Stimulated activated CD8-positive, alpha-beta memory T cell treated with anti-CD3 and anti-CD28 coated beads, Interleukin-4, amount 100 ng/mL, for 48 hours (primary cell): ENCODE measurements at regions not wholly inside any gene's neighbourhood (a gene's known extent, or its start where the extent isn't known, plus 50 kb on each side); places are given as distances from the start of the nearest gene placed in this dataset.

Source experiments
- DNase-seq: peaks from one replicate; pipeline ENCODE4 v3.0.0-alpha.2; 2020

DNA sequence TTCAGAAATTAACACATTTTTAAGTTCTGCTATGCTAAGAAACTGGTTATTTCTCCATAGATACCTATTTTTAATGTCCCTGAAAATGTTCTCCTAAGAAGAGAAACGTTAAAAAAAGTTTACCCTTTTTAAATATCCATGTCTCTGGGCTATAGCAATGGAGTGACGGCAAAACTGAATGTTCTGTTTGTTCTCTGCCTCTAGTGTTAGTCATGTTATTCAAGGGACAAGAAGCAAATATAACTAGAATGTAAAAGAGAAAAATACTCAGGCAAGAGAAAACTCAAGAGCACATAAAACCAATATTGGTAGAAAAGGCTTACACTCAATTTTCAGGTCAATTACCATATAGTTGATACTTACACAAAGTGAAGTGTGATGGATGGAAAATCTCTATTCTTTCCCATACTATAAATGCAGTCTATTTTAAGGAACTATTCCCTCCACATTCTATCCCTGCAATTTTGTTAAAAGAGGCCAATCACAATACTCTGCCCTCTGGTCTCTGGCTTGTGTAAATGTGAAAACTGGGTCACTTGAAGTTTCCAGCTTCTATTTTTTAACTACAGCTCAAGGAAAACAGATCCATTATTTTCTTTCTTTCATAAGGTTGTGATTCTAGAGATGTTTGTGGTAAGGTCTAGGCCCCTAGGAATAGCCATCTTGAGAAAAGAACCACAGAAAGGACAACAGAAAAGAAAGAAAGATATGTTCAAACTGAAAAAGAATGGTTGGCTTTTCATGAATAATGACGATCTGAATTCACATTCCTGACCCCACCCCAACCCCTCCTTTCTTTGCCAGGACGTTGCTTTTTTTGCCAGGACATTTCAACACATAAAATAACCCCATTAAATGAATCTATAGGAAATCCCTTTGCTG lies 200.3 kb upstream of the FAM83B start:
- no peak for DNase-seq

DNA sequence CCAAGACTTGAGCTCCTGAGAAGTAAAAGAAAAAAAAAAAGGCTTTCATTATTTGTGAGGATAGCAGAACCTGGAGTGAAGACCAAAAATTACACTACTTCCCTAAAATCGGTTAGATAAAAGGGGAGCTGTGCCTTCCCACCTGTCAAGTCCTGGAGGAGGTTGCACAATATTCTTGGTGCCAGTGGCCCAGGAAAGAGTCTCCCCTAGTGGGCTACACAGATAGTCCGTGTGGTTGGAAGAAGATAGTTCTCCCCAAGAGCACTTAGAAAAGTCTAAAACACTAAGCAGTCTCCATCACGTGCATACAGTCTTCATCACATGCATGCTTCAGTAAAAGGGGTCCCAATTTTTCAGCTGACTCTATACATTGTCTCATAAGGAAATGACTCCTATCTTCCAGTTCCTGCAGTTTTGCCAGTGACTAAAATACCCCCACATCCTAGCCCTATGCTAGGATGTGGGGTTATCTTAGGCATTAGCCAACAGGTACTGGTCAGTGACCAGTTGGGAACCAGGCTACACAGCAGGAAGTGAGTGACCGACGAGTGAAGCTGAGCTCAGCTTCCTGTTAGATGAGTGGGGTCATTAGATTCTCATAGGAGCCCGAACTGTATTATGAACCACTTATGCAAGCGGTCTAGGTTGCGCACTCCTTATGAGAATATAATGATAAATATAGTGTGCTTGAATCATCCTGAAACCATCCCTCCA lies 199.5 kb upstream of the FAM83B start:
- DNase-seq: no peak

GRCh38 chr6:54654381-54654780 lies 192.2 kb upstream of the FAM83B start:
- no peak for DNase-seq

- DNase-seq: no peak
Measured at GRCh38 chr6:54655162-54655561, 191.4 kb upstream of the FAM83B start.

DNA sequence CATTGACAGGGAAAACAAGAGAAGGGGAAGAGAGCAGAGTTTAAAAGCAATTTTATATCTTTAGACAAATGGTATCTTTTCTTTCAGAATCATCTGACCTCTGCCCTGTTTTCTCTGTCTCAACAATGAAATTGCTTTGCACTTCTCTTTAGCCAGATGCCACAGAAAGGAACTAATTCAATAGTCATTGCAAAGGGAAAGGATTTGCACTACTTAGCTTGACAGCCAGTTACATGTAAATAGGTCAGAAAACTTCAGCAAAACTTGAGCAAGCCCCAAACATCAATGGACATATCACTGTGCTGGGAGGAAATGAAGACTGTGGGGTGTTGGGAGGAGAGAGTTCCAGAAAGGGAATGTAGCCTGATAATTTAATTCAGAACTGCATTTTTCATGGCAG lies 181.3 kb upstream of the FAM83B start:
- DNase-seq: no peak

DNA sequence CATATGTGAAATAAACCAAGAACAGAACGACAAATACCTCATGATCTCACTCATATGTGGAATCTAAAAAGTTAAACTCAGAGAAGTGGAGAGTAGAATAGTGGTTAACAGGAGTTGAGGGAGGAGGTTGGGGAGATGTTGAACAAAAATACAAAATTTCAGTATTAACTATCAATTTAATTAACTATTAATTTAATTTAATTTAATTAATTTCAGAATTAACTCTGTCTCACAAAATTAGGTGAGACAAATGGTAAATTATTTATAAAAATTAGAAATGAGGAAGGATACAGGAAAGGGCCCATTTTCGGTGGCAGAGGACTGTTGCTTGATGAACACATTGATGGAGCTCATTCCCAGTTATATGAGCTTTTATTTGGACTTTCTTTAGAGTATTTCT lies 166.0 kb upstream of the FAM83B start:
- DNase-seq: no peak

DNA sequence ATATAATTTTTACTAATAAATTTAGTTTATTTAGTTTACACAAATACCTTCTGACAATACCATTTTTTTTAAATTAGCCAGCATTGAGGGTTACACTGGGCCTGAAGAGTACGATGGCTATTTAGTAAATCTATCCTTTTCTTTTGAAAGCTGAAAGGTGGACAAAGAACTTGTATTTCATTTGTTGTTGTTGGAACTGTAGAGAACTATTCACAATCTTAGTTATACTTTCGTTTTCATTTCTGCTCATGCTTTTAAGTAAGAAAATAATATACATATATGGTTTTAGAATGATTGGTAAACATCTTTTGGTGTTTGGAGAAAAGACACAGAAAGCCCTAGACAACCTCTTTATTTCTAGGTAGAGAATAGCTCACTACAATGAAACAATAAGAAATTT lies 165.3 kb upstream of the FAM83B start:
- no peak for DNase-seq

DNA sequence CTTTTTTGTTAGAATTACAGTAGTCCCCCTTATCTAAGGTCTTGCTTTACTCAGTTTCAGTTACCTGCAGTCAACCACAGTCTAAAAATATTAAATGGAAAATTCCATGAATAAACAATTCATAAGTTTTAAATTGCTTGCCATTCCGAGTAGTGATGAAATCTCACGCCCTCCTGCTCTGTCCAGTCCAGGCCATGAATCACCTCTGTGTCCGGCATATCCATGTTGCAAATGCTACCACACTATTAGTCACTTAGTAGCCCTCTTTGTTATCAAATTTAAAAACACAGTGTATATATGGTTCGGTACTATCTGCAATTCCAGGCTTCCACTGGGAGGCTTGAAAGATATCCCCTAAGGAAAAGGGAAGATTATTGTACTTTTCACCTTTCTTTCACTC lies 164.6 kb upstream of the FAM83B start:
- no peak for DNase-seq

DNA sequence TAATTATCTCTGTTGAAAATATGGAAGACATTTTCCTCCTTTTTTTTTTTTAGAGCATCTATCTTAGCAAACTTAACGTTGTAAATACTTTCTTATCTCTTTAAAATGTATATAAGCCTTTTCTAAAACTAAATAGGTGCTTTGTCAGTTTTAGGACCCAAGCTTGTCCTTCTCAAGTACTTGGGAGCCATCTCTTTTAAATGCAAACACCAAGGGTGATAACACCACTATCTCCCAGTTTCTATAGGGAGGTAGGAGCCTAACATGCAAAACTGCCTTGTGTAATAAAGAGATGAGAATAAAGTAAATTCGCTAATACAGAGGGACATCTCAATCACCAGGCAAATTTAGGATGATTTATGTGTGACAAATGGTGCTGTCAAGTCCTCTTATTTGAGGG lies 157.0 kb upstream of the FAM83B start:
- DNase-seq: no peak

DNA sequence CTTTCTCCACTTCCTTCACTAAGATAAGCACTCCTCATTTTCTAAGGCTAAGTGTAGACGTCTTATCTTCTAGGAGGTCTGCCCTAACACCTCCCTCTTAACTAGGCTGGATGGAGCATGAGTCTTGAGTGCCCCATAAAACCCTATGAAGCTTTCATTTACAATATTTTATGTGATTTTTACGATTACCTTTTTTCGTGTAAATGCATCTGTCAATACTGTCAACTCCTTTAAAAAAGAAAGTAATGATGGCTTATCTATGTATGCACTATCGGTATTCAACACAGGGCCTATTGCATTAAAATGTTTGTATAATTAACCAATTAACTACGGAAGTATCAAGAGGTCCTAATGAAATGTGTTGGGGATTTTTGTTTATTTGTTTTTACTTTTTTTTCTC lies 156.0 kb upstream of the FAM83B start:
- no peak for DNase-seq

DNA sequence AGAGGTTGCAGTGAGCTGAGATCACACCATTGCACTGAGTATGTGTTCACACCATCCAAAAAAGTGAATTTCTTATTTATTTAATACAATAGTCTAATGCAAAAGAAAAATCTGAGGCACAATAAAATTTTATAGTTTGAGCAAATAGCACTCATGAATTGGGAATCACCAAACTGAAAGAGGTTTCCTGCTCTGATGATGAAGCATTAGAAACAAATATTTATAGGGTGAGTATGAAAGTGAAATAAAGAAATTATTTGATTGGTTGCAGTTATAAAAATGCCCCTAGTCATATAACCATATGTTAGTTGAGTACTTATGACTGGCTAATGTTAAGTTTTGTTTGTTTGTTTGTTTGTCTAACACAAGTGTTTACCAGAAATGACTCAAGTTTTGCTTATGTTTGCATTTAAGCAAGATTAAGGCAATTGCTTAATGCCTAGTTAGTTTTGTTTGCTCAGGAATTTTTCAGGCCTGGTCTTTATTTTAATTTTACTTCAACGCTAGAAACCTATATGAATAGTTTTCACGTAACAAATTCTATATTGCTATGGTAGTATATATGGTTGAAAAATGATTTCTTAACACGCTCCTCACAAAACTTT lies 151.5 kb upstream of the FAM83B start:
- DNase-seq: no peak

DNA sequence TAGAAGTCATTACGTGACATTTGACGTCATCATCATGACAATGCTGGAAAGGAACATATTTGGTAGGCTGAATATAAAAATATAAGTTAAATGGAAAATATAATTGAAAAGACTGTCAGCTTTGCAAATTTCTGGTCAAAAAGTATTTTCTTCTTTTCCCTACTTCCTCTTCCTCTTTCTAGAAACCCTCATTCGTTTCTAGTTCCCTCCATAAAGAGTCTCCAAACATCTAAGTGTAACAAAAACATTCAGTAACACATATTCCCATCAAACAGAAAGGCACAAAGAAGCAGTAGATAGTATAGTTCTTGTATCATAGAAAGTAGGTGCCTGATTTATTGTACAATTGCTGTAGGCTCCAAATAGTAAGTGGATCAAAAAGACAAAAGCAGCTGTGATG lies 150.8 kb upstream of the FAM83B start:
- no peak for DNase-seq

GRCh38 chr6:54697424-54697823 lies 149.1 kb upstream of the FAM83B start:
- no peak for DNase-seq

DNA sequence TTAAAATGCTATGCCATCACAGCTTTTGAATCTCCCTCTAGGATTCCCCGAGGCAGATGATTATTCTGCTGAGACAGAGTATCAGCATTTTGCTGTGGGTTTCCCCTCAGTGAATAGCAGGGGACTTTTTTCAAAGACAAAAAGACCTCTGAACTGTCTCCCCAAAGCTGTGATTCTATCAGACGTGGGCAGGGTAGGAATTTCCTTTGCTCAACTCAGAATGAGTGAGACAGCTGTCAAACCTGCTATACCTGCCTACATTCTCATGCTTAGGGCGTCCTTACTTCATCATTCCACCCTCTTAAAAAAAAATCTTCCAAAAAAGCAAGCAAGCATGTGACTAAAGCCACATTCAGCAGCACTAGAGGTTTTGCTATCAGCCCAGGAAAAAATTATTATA lies 147.6 kb upstream of the FAM83B start:
- DNase-seq: no peak

DNA sequence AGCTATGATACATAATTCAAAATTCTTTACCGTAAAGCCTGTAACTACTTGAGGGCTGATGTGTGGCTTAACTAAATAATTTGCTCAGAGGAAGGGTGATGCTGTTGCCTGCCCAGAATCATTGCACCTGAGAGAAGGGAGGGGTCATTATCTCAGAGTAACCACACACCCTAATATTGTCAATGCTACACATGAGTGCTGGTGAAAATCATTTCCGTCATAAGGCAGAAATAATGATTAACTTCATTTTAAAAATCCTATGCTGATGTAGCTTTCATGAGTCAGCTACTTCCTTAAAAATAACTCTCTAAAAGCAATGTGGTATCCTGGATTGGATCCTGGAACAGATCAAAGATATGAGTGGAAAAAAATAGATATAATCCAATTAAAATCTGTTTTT lies 146.4 kb upstream of the FAM83B start:
- DNase-seq: no peak

DNA sequence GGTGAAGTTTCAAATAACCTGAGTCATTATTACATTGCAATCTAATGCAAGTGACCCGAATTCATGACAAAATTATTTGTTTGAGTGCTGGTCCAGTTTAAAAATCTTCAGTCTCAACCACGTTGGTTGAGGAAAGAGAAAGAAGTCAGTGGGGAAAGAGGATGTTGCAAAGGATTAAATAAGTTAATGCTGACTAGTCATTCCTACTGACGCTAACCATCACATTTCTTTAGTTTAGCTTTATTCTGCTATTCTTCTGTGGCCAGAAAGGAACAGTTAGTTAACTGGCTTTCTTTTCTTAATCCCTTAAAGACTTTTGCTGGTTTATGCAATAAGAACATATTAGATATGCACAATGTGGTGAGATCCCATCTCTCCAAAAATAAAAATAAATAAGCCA lies 143.8 kb upstream of the FAM83B start:
- no peak for DNase-seq

DNA sequence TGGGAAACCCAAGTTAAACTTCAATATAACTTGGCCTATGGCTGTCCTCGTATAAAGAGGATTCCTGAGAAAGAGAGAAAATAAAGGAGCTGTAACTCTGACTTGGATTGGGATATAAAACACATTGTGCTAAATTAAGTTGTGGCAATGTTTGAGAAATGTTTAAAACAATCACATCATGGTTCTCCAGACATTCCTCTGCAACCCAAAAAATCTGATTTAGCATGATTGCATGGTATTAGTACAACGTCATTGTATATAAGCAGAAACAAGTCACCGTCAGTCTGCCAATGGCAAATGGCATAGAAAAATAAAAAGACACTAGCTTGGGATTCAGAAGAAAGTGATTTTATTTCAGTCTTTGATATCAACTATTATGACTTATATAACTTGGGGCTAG lies 140.2 kb upstream of the FAM83B start:
- DNase-seq: no peak

DNA sequence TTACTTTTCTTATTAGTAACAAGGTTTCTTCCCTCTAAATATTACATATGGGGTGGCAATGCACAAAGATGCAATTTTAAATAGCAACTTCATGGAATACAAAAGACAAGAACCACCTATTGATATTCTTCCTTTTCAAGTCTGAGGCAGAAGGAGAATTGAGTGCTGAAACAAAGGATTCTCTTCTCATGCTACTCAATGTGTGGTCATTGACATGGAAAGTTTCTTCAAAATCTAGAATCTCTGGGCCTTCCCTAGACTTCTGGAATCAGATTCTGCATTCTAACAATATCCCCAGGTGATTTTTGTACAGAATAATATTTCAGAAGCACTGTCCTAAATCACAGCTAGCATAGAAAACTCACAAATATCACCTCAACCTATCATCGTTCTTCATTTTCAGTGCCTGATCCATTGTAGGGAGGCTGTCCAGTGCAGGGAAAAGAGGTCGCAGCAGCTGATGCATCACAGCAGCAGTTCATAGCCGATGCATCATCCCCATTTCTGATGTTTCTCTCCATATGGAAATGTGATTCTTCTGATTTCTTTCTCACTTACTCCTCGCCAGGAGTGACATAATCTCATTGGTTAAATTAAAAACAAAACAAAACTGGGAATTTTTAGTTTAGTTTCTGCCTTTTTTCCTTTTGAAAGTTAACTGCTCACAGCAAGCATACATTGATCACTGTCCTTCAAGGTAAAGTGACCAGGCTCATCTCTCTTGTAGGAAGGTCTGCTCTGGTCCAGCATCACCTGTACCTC lies 139.5 kb upstream of the FAM83B start:
- no peak for DNase-seq

- no peak for DNase-seq
Measured at GRCh38 chr6:54710456-54710855, 136.1 kb upstream of the FAM83B start.

GRCh38 chr6:54716010-54716409 lies 130.6 kb upstream of the FAM83B start:
- DNase-seq: no peak

DNA sequence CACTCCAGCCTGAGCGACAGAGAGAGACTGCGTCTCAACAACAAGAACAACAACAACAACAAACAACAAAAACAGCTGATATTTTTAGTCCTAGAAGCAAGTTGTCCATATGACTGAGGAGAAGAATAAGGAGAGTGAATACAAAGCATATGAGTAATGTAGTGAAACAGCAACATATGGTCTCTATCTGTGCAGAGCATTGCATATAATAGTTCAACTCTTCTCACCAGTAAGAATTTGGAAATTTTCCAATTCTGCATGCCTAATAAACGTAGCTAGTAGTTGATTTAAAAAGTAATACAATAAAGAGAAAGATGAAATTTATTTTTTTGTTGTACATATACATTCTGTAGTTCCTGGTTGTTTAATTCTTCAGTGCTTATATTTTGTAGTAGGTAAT lies 129.7 kb upstream of the FAM83B start:
- no peak for DNase-seq

DNA sequence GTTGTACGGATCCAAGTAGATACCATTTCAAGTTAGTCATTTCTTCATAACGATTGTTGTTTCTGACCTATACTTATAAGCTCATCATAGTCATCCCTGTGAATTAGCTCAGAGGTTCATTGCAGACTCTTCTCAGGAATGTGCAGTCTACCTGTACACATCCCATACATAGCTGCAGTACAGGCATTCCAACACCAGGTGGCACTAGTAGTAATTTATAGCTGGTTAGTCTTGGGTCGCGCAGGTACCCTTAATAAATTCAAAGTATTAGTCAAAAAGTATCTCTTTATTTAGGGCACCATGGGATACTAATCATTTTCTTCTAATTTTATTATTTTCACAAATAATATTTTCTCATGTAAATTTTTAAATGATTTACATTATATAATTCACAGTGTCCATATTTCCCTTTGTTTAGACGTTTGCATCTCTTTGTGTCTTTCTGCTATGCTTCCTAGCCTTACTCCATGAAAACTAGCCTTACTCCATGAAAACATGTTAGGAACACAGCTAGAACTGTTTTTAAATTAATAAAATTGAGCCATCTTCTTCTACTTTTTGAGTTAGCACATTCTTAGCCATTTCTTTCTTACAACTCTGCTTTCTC lies 128.6 kb upstream of the FAM83B start:
- DNase-seq: peak; percentile 80

DNA sequence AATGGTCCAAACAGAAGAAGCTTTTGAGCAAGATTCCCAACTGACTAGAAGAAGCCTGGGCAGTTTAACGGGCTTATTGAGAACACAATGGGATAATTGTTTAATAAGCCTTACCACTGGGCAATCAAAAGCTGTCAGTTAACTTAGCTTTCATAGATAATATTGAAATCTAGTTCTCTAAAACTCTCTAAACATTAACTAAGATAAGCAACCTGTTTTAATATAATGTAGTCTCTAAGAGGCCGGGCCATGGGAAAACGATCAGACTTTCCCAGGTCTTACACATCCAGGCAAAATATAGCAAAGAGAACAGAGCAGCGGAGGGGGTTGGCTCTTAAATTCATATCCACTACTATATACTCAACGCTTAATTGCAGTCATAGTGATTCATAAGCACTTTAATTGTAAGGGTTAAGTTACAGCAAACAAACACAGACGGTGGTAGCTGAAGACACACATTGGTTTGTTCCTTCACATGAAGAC lies 128.0 kb upstream of the FAM83B start:
- DNase-seq: no peak
